ENCODE measurements at regions not wholly inside any gene's neighbourhood (a gene's known extent, or its start where the extent isn't known, plus 50 kb on each side); places are given as distances from the start of the nearest gene placed in this dataset.

DNA sequence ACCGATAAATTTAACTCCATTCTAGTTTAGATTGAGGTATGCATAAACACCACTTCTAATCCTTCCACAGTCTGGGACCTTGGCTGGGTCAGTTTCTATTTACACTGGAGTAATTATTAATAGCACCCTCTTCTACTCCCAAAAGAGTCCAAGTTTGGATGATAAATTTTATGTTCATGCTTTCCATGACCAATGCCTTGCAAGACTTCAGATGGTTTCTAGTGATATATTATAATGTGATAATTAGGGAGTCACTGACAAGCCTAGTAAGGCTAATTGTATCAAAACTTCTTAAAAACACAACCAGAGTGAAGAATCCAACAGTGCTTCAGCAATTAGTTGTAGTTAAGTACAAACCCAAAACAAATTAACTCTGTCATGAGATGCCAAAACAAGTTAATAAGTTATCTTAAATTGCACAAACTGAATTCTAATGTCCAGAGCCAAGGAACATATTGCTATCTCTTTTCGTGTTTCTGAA, 489.6 kb downstream of the TTLL7 start:
- DNase-seq (ENCODE audit: extremely low read depth, low read depth): no peak
- TF ChIP-seq CTCF (IDR thresholded peaks at IDR 0.05; ENCODE audit: low read depth, low read length): no peak

DNA sequence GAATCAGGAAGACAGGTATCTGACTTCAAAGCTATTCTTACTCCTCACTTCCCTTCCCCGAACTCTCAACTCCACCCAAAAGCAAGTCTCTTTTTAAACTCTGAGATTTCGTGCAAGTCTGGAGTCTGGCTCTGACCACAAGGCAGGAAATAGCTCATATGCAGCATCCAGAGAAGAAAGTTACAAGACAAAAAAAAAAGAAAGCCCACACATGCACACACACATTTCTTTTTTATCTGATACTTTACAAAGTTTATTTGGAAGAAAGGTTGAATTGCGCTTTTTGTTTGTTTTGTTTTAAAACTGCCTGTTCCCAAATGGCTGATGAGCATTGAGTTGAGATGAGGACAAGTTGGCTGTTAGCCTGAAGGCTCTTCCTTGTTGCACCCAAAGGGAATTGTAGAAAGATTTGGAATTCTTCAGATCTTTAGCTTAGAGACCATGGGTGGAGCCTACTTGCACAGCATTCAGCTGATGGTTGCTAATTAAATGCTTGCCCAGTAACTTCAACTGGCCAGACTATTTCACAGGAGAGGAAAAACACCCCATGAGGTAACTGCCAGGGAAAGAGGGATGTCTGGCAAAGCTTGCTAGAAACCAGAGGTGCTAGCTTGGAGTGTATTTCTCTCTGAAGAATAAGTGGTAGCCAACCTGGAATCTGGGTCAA, 490.3 kb downstream of the TTLL7 start:
- DNase-seq (ENCODE audit: extremely low read depth, low read depth): peak; percentile 92
- TF ChIP-seq CTCF (IDR thresholded peaks at IDR 0.05; ENCODE audit: low read depth, low read length): no peak

- no peak for TF ChIP-seq CTCF (IDR thresholded peaks at IDR 0.05; ENCODE audit: low read depth, low read length)
- DNase-seq (ENCODE audit: extremely low read depth, low read depth): no peak
Observed at GRCh38 chr1:83505148-83505547, 493.8 kb downstream of the TTLL7 start.

DNA sequence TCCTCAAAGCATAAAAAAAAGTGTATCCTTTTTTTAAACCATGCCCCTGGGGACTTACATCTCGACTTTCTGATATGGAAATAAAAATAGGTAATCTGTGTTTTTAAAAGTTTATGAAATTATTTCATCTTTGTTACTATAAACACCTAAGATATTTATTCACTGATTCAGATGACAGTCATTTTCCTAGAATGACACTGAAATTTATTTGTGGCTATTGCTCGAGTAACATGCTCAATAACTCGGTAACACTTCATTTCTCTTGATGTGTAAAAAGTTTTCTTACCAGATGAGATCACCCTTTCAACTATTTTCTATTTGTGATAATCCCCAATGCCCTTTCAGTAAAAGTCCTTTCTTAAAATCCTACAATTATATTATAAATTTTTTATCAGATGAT, 495.8 kb downstream of the TTLL7 start:
- DNase-seq (ENCODE audit: extremely low read depth, low read depth): no peak
- no peak for TF ChIP-seq CTCF (IDR thresholded peaks at IDR 0.05; ENCODE audit: low read depth, low read length)

- no peak for DNase-seq (ENCODE audit: extremely low read depth, low read depth)
- no peak for TF ChIP-seq CTCF (IDR thresholded peaks at IDR 0.05; ENCODE audit: low read depth, low read length)
Observed at GRCh38 chr1:83500987-83501591, 497.8 kb downstream of the TTLL7 start.

GRCh38 chr1:83500531-83500930, 498.4 kb downstream of the TTLL7 start:
- no peak for TF ChIP-seq CTCF (IDR thresholded peaks at IDR 0.05; ENCODE audit: low read depth, low read length)
- DNase-seq (ENCODE audit: extremely low read depth, low read depth): no peak

GRCh38 chr1:83499998-83500397, 498.9 kb downstream of the TTLL7 start:
- no peak for DNase-seq (ENCODE audit: extremely low read depth, low read depth)
- TF ChIP-seq CTCF (IDR thresholded peaks at IDR 0.05; ENCODE audit: low read depth, low read length): no peak

Measured in AG09319 (cell line).